B cell (primary cell): ENCODE measurements at regions not wholly inside any gene's neighbourhood (a gene's known extent, or its start where the extent isn't known, plus 50 kb on each side); places are given as distances from the start of the nearest gene placed in this dataset.

Experiments
- CTCF ChIP-seq: fragments of 200-600 bp; IDR thresholded peaks from one replicate; pipeline ENCODE4 v1.8.0; 2022; ENCODE audit warnings: antibody characterized with exemption, mild to moderate bottlenecking
- EZH2 ChIP-seq: IDR thresholded peaks from 2 replicates; pipeline ENCODE4 v1.6.1; 2012; ENCODE audit warnings: borderline replicate concordance, low read depth, mild to moderate bottlenecking, moderate library complexity, low read length; ENCODE audit not compliant: insufficient read depth, poor library complexity, severe bottlenecking

GRCh38 chr18:39685303-39685902 lies 2119.8 kb upstream of the CELF4 start:
- TF ChIP-seq CTCF, result no peak
- TF ChIP-seq EZH2, result no peak
